ENCODE measurements at regions not wholly inside any gene's neighbourhood (a gene's known extent, or its start where the extent isn't known, plus 50 kb on each side); places are given as distances from the start of the nearest gene placed in this dataset.

DNA sequence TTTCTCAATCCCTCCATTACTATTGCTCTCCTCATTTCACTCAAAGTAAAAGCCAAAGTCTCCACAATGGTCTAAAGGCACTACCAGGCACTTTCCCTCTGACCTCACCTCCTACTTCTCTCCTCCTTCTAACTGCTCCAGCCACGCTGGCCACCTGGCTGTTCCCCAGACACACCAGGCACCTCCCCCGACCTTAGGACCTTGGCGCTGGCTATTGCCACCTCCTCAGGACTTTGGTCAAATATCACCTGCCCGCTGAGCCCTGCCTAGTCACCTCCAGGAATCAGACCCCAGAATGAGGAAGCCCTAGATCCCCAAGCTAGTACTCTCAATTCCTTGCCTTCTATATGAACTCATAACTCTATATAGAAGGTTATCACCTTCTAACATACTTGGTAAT is 66.2 kb upstream of the STEAP1B start:
- TF ChIP-seq, protein P1, sequence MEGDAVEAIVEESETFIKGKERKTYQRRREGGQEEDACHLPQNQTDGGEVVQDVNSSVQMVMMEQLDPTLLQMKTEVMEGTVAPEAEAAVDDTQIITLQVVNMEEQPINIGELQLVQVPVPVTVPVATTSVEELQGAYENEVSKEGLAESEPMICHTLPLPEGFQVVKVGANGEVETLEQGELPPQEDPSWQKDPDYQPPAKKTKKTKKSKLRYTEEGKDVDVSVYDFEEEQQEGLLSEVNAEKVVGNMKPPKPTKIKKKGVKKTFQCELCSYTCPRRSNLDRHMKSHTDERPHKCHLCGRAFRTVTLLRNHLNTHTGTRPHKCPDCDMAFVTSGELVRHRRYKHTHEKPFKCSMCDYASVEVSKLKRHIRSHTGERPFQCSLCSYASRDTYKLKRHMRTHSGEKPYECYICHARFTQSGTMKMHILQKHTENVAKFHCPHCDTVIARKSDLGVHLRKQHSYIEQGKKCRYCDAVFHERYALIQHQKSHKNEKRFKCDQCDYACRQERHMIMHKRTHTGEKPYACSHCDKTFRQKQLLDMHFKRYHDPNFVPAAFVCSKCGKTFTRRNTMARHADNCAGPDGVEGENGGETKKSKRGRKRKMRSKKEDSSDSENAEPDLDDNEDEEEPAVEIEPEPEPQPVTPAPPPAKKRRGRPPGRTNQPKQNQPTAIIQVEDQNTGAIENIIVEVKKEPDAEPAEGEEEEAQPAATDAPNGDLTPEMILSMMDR (IDR thresholded peaks at IDR 0.05; ENCODE audit: low read depth, low read length): no peak
- no peak for DNase-seq (ENCODE audit: low read depth, low spot score)
- no peak overlapping the region for H3K4me3 ChIP-seq (ENCODE audit: low read depth, low read length)
- in situ Hi-C loops (cut with HindIII; ENCODE audit: low sequenced_read_pairs): no loop called here

DNA sequence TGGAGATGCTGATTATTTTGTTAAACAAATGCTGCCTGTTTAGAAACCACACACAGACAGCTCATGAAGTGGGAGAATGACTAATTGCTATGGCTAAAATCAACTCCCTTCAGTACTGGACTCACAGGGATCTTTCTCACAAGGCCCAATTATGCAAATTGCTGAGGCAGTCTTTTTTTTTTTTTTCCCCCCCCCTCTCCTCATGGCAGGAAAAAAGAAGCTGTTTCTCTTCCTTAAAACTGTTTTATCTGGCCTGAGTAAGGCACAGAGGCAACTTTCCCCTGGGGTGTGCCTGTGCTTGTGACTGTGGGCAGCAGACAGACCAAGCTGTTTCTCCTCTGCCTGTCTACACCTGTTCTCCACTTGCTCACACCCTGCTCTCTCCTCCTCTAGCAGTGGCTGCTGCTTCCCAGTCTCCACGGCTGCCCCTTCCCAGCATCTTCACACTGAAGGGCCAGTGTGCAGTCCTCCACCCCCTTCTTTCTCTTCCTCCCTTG is 65.4 kb upstream of the STEAP1B start:
- in situ Hi-C loops (cut with HindIII; ENCODE audit: low sequenced_read_pairs): no loop called here
- H3K4me3 ChIP-seq (ENCODE audit: low read depth, low read length): no peak overlapping the region
- TF ChIP-seq, protein P1 (IDR thresholded peaks at IDR 0.05; ENCODE audit: low read depth, low read length): no peak
- peak; percentile 75 for DNase-seq (ENCODE audit: low read depth, low spot score)

DNA sequence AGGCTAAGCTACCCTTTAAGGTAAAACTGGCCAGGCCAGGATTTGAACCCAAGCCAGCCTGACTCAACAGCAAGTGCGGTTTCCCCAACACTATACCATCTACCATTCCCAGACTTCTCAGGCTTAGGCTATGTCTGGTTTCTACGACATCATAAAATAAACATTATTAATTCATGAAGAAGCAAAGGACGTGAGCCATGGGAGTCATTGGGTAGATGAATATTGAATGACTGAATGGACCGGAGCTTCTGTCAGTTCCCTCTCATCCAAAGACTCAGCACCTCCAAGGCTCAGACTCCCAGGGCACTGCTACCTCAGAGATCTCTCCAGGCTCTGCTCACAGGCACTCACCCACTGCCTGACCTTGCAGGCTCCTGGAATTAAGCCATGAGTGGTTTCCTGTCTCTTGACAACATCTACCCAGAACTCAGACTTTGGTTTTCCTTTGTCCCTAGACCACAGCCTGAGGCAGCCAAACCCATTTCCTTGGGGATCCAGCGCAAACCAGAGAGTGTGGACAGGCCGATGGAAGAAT is 64.6 kb upstream of the STEAP1B start:
- H3K4me3 ChIP-seq (ENCODE audit: low read depth, low read length): no peak overlapping the region
- TF ChIP-seq, protein P1 (IDR thresholded peaks at IDR 0.05; ENCODE audit: low read depth, low read length): no peak
- in situ Hi-C loops (cut with HindIII; ENCODE audit: low sequenced_read_pairs): no loop called here
- peak; percentile 94 for DNase-seq (ENCODE audit: low read depth, low spot score)

DNA sequence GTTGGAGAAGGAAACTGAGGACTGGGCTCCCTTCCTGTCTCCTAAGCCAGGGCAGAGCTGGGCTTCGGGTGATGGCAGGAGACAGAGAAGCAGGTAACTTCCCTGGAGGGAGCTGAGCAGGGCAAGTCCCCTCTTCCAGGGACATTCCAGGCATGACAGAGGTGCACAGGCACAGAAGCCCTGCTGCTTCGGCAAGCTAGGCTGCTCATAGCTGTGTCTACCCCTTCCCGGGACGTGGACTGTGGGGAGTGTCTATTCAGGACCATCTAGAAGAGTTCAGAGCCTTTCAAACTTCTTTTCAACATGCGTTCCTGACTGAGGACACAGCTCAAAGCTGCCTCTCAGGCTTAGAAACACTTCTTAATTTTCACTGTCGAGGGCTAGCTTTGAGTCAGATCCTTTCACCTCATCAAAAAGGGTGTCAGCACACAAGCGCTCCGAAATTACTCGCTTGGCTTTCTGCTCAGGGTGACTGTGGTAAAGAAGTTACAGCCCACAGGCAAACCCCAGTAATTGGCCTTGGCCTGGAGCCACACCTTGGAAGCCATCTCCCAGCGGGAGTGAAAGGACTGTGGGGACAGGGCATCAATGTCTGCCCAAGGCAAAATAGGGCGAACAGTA is 63.7 kb upstream of the STEAP1B start:
- DNase-seq (ENCODE audit: low read depth, low spot score): peak; percentile 57
- TF ChIP-seq, protein P1 (IDR thresholded peaks at IDR 0.05; ENCODE audit: low read depth, low read length): no peak
- in situ Hi-C loops (cut with HindIII; ENCODE audit: low sequenced_read_pairs): no loop called here
- H3K4me3 ChIP-seq (ENCODE audit: low read depth, low read length): no peak overlapping the region

DNA sequence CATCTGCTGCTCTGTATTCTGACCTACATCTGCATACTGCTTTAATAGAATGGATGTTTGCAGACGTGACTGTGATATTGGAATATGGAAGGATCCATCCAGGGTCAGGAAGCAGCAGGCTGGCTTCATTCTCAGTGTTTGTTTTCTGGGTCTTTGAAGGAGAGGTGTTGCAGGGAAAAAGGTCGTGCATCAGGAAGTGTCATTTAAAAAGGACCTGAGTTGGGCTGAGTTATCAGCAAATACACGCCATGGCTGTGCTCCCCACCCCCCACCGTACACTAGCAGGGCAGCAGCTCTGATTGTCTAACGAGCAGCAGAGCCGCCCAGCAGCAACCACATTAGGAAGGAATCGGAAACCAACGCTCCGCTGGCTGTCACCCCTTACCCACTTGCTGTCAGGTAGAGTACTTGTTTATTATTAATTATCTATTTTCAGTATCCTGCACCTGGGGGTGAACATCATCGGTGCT is 63.1 kb upstream of the STEAP1B start:
- in situ Hi-C loops (cut with HindIII; ENCODE audit: low sequenced_read_pairs): no loop called here
- H3K4me3 ChIP-seq (ENCODE audit: low read depth, low read length): no peak overlapping the region
- TF ChIP-seq, protein P1 (IDR thresholded peaks at IDR 0.05; ENCODE audit: low read depth, low read length): no peak

DNA sequence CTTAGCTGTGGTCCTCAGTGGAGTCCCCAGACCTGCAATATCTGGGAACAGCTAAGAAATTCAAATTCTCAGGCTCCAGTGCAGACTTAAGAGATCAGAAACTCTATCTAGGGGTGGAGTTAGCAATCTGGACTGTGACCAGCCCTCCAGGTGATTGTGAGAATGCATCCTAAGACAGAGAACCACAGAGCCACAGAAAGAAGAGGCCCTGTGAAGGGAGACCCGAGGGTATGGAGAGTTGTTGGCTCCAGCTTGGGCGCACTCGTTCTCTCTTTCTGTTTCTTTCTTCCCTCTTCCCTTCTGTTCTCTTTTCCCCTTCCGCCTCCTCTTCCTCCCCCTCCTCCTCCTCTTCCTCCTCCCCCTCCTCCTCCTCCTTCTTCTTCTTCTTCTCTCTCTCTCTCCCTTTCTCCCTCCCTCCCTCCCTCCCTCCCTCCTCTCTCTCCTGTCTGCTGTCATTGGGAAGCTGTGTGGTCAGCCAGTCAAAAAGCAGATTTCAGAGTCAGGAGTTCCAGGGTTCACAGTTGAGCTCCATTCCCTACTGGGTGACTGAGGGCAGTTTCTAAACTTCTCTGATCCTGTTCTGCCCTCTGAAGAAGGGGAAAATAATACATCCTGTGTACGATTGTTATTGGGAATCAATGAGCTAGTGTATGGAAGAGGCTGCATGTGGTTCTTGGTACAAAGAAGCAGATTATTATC is 62.1 kb upstream of the STEAP1B start:
- H3K4me3 ChIP-seq (ENCODE audit: low read depth, low read length): no peak overlapping the region
- in situ Hi-C loops (cut with HindIII; ENCODE audit: low sequenced_read_pairs): no loop called here
- TF ChIP-seq, protein P1 (IDR thresholded peaks at IDR 0.05; ENCODE audit: low read depth, low read length): no peak
- DNase-seq (ENCODE audit: low read depth, low spot score): peak; percentile 13

More for the DNA sequence above, 63.1 kb upstream of the STEAP1B start:
- no peak for DNase-seq (ENCODE audit: low read depth, low spot score)

All from astrocyte of the spinal cord (primary cell).